ENCODE measurements at regions not wholly inside any gene's neighbourhood (a gene's known extent, or its start where the extent isn't known, plus 50 kb on each side); places are given as distances from the start of the nearest gene placed in this dataset.

GRCh38 chr10:3551761-3552160 lies 233.2 kb downstream of the KLF6 start:
- intact Hi-C loops (cut with DNase I; ENCODE audit: low total_unique reads): no loop called here
- DNase-seq: no peak
- Histone ChIP-seq H3K27ac (no peak overlapping the region), H3K36me3 (no peaks in the 10 kb centered on the region), H3K4me3 (no peak overlapping the region), H3K9me3 (peaks cover 0 to 8% (median 4%) of the 10 kb centered on the region in 4 donors), H3K27me3 (no peaks in the 10 kb centered on the region), H3K4me1 (no peaks in the 10 kb centered on the region)
- TF ChIP-seq POLR2AphosphoS5 (IDR thresholded peaks at IDR 0.05) (no peak), EP300 (IDR thresholded peaks at IDR 0.05) (no peak), CTCF (IDR thresholded peaks at IDR 0.05) (no peak)
- WGBS, 5 donors: 83 to 95% (median 92%) methylated on average over 10 to 11 of the region's 11 CpGs

GRCh38 chr10:3549118-3549517 lies 235.9 kb downstream of the KLF6 start:
- Histone ChIP-seq H3K27ac (no peak overlapping the region), H3K4me3 (no peak overlapping the region), H3K36me3 (no peaks in the 10 kb centered on the region), H3K27me3 (no peaks in the 10 kb centered on the region), H3K4me1 (no peaks in the 10 kb centered on the region), H3K9me3 (peaks cover 0 to 8% (median 4%) of the 10 kb centered on the region in 4 donors)
- intact Hi-C loops (cut with DNase I; ENCODE audit: low total_unique reads): no loop called here
- no peak for DNase-seq
- WGBS, 5 donors: 62 to 82% (median 74%) methylated on average over 4 of the region's 4 CpGs
- TF ChIP-seq POLR2AphosphoS5 (IDR thresholded peaks at IDR 0.05): no peak
- no peak for TF ChIP-seq POLR2A (IDR thresholded peaks at IDR 0.05)
- TF ChIP-seq CTCF (IDR thresholded peaks at IDR 0.05): no peak
- TF ChIP-seq EP300 (IDR thresholded peaks at IDR 0.05): no peak

- H3K9me3 ChIP-seq: peaks cover 0 to 8% (median 4%) of the 10 kb centered on the region in 4 donors
- H3K27me3 ChIP-seq: no peaks in the 10 kb centered on the region
- H3K4me1 ChIP-seq: no peaks in the 10 kb centered on the region
- H3K27ac ChIP-seq: no peak overlapping the region
- intact Hi-C loops (cut with DNase I; ENCODE audit: low total_unique reads): no loop called here
- TF ChIP-seq POLR2AphosphoS5 (IDR thresholded peaks at IDR 0.05): no peak
- TF ChIP-seq EP300 (IDR thresholded peaks at IDR 0.05): no peak
- no peak for TF ChIP-seq CTCF (IDR thresholded peaks at IDR 0.05)
- no peak for TF ChIP-seq POLR2A (IDR thresholded peaks at IDR 0.05)
- H3K4me3 ChIP-seq: no peak overlapping the region
- DNase-seq: no peak
- 89 to 100% (median 97%) methylated on average over 1 of the region's 1 CpG for WGBS, 5 donors
- no peaks in the 10 kb centered on the region for H3K36me3 ChIP-seq
Measured at GRCh38 chr10:3548702-3549101, 236.3 kb downstream of the KLF6 start.

GRCh38 chr10:3548076-3548475 lies 236.9 kb downstream of the KLF6 start:
- Histone ChIP-seq H3K27me3 (no peaks in the 10 kb centered on the region), H3K27ac (peak overlapping the region in 1 of 5 donors; percentile 34), H3K4me1 (no peaks in the 10 kb centered on the region), H3K36me3 (no peaks in the 10 kb centered on the region), H3K9me3 (peaks cover 0 to 8% (median 4%) of the 10 kb centered on the region in 4 donors), H3K4me3 (no peak overlapping the region)
- WGBS, 5 donors: 60 to 82% (median 75%) methylated on average over 7 of the region's 7 CpGs
- intact Hi-C loops (cut with DNase I; ENCODE audit: low total_unique reads): no loop called here
- DNase-seq: no peak
- TF ChIP-seq EP300 (IDR thresholded peaks at IDR 0.05) (no peak), POLR2AphosphoS5 (IDR thresholded peaks at IDR 0.05) (peak in 1 of 3 donors; percentile 26)

- WGBS, 5 donors: 89 to 94% (median 90%) methylated on average over 4 of the region's 4 CpGs
Measured at GRCh38 chr10:3544561-3544960, 240.4 kb downstream of the KLF6 start.

More at GRCh38 chr10:3544561-3544960, 240.4 kb downstream of the KLF6 start:
- Histone ChIP-seq H3K27ac (no peak overlapping the region), H3K27me3 (no peaks in the 10 kb centered on the region), H3K4me1 (peaks cover 0 to 2% (median under 1%) of the 10 kb centered on the region in 4 donors), H3K36me3 (no peaks in the 10 kb centered on the region), H3K9me3 (peaks cover 0 to 8% (median 4%) of the 10 kb centered on the region in 4 donors), H3K4me3 (no peak overlapping the region)
- no peak for DNase-seq
- no peak for TF ChIP-seq CTCF (IDR thresholded peaks at IDR 0.05)
- no peak for TF ChIP-seq POLR2AphosphoS5 (IDR thresholded peaks at IDR 0.05)
- TF ChIP-seq POLR2A (IDR thresholded peaks at IDR 0.05): no peak
- TF ChIP-seq EP300 (IDR thresholded peaks at IDR 0.05): no peak
- intact Hi-C loops (cut with DNase I; ENCODE audit: low total_unique reads): no loop called here

Measured in stomach (tissue), 8 donors.